ENCODE measurements at regions not wholly inside any gene's neighbourhood (a gene's known extent, or its start where the extent isn't known, plus 50 kb on each side); places are given as distances from the start of the nearest gene placed in this dataset.
"Not testable (repeated sequence)": the region's sequence is repeated elsewhere in the genome, so short reads cannot be mapped to it uniquely, and the experiment has no call there.

DNA sequence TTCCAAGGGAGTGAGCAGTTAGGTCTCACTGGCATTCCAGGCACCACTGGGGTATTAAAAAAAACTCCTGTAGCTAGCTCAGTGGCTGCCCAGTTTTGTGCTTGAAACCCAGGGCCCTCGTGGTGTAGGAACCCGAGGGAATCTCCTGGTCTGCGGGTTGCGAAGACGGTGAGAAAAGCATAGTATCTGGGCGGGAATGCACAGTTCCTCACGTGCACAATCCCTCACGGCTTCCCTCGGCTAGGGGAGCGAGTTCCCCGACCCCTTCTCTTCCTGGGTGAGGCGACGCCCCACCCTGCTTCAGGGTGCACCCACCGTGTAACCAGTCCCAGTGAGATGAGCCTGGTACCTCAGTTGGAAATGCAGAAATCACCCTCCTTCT lies 50.5 kb upstream of the PGBD5 start:
- no peak overlapping the region for H3K4me3 ChIP-seq (ENCODE audit: low read length)
- TF ChIP-seq, protein P1, sequence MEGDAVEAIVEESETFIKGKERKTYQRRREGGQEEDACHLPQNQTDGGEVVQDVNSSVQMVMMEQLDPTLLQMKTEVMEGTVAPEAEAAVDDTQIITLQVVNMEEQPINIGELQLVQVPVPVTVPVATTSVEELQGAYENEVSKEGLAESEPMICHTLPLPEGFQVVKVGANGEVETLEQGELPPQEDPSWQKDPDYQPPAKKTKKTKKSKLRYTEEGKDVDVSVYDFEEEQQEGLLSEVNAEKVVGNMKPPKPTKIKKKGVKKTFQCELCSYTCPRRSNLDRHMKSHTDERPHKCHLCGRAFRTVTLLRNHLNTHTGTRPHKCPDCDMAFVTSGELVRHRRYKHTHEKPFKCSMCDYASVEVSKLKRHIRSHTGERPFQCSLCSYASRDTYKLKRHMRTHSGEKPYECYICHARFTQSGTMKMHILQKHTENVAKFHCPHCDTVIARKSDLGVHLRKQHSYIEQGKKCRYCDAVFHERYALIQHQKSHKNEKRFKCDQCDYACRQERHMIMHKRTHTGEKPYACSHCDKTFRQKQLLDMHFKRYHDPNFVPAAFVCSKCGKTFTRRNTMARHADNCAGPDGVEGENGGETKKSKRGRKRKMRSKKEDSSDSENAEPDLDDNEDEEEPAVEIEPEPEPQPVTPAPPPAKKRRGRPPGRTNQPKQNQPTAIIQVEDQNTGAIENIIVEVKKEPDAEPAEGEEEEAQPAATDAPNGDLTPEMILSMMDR (conservative IDR thresholded peaks at IDR 0.05; ENCODE audit: low read length), result no peak
- DNase-seq (ENCODE audit: low read depth), result no peak

DNA sequence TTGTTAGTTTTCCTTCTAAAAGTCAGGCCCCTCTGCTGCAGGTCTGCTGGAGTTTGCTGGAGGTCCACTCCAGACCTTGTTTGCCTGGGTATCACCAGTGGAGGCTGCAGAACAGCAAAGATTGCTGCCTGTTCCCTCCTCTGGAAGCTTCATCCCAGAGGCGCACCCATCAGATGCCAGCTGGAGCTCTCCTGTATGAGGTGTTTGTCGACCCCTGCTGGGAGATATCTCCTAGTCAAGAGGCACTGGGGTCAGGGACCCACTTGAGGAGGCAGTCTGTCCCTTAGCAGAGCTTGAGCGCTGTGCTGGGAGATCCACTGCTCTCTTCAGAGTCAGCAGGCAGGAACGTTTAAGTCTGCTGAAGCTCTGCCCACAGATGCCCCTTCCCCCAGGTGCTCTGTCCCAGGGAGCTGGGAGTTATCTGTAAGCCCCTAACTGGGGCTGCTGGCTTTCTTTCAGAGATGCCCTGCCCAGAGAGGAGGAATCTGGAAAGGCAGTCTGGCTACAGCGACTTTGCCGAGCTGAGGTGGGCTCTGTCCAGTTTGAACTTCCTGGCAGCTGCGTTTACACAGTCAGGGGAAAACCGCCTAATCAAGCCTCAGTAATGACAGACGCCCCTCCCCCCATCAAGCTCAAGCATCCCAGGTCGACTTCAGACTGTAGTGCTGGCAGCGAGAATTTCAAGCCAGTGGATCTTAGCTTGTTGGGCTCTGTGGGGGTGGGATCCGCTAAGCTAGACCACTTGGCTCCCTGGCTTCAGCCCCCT lies 49.9 kb upstream of the PGBD5 start:
- DNase-seq (ENCODE audit: low read depth); H3K4me3 ChIP-seq (ENCODE audit: low read length): not testable (repeated sequence)

All from AG10803 (cell line).